Activated T-cell treated with anti-CD3 and anti-CD28 coated beads, Interleukin-2, amount 50 U/mL, for 1 hour (primary cell): ENCODE measurements at regions not wholly inside any gene's neighbourhood (a gene's known extent, or its start where the extent isn't known, plus 50 kb on each side); places are given as distances from the start of the nearest gene placed in this dataset.

Experiments
- DNase-seq: peaks from one replicate; pipeline ENCODE4 v3.0.0-alpha.2; 2020

- no peak for DNase-seq
Measured at GRCh38 chr1:213899413-213899812, 88.4 kb upstream of the PROX1 start.

DNA sequence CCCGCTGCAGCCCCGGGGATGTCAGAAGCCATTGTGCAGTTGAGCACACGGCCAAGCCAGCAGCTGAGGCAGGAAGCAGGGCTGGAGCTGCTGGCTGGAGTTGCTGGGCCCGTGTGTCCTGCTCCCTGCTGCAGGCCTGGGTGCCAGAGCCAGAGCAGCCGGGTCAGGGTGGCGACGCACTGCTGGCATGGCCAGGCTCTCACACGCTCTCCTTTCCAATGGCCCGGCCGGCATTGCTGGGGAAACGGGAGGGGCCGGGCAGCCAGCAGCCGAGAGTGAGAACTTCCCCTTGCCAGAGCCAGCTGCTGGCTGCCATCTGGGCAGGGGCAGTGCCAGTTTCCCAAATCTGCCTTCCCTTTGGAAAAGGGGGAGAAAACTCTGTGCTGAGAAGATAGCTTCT, 82.4 kb upstream of the PROX1 start:
- no peak for DNase-seq

- no peak for DNase-seq
Measured at GRCh38 chr1:213908521-213908920, 79.3 kb upstream of the PROX1 start.

DNA sequence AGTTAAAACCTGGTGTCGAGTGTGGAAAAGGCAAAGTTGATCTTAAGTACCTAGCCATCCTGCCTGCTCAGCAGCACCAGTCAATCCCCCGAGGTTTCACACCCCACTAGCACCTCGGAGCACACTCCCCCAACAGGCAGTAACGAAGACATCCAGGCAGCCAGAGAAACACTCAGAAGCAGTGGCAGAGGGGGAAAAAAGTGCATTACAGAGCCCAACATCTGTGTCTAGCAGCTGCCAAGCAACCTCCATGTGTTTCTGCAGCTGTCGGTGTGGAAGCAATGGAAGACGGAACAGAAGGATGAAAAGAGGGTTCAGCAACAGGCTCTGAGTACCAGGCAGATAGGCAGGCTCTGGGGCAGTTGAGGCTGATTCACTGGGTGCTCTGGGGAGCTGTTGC, 73.4 kb upstream of the PROX1 start:
- DNase-seq, result no peak

DNA sequence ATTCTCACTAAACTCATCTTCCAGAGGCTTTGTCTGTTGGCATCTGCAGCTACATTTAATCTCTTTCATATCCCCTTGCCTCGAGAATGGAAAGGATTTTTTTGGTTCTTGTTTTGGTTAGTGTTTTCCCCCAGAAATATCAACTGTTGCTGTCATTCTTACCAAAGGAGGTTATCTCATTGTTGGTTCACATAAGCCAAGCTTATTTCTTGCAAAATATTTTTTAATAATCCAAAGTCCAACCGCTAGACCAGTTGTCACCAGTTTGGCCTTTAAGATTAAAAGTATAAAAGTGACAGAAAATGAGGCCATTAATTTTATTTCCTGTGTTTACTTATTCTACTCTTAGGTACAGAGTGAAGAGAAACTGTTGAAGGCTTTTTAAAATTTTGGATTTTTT, 66.5 kb upstream of the PROX1 start:
- no peak for DNase-seq

- no peak for DNase-seq
Measured at GRCh38 chr1:213921712-213922111, 66.1 kb upstream of the PROX1 start.

- no peak for DNase-seq
Measured at GRCh38 chr1:213925531-213926182, 62.1 kb upstream of the PROX1 start.

GRCh38 chr1:213927846-213928245, 59.9 kb upstream of the PROX1 start:
- no peak for DNase-seq

DNA sequence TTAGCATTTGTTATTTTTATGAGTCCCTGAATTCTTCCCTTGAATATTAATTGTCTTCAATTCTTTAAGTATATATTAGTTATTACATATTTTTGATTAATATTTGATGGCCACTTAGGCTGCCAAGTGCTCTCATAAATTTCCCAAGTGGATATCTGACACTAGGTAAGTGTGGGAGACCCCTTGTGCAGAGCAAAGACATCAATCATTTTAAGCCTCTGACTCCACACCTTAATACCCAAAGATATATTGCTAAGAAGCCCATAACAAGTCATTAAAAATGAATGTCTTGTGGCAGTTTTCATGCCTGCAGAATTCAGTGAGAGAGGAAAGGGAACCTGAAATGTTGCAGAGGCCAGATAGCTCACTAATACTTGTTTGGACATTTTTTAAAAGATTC, 58.4 kb upstream of the PROX1 start:
- no peak for DNase-seq

- no peak for DNase-seq
Measured at GRCh38 chr1:213931836-213932235, 55.9 kb upstream of the PROX1 start.

- no peak for DNase-seq
Measured at GRCh38 chr1:213933336-213933735, 54.4 kb upstream of the PROX1 start.

DNA sequence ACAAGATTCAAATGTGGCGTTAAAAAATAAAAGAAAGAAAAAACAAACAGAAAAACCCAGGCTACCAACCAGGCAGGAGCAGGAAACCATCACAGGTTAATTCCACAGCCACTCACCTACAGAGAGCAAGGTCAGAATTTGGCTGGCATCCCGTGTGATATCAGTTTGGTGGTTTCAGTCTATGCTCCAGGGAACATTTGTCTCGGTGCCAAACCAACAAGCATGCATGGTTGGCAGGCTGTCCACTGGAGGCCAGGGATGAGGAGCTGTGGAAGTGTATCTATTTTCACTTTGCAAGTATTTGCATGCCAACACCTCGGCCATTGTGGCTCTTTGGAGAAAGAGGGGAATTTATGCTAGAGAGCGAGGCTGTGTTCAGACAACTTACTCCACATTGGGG, 53.1 kb upstream of the PROX1 start:
- no peak for DNase-seq

GRCh38 chr1:213936571-213936970, 51.2 kb upstream of the PROX1 start:
- no peak for DNase-seq
